ENCODE measurements at regions not wholly inside any gene's neighbourhood (a gene's known extent, or its start where the extent isn't known, plus 50 kb on each side); places are given as distances from the start of the nearest gene placed in this dataset.
A peak's percentile ranks its signal among the peaks of the same experiment; 100 is the strongest.

- no peak overlapping the region for H3K4me3 ChIP-seq (ENCODE audit: low read length in 3 of 3)
- no peak overlapping the region for H3K27ac ChIP-seq (ENCODE audit: low read depth, low read length)
- H3K36me3 ChIP-seq (ENCODE audit: control insufficient read depth in 3 of 3, insufficient read depth in 3 of 3, low read length in 3 of 3): no peaks in the 10 kb centered on the region
- H3K9me3 ChIP-seq (ENCODE audit: control insufficient read depth in 3 of 3, low read length in 3 of 3): peaks cover 0 to 3% (median 1%) of the 10 kb centered on the region in 3 donors
- no peaks in the 10 kb centered on the region for H3K27me3 ChIP-seq (ENCODE audit: control insufficient read depth in 3 of 3, insufficient read depth in 3 of 3, low read length in 3 of 3)
- H3K9ac ChIP-seq (ENCODE audit: low read depth in 1 of 3, low read length in 3 of 3): no peak overlapping the region
- H3K4me1 ChIP-seq (ENCODE audit: control insufficient read depth in 3 of 3, insufficient read depth in 3 of 3, low read length in 3 of 3): no peaks in the 10 kb centered on the region
Observed at GRCh38 chr4:17068891-17069290, 170.4 kb upstream of the LDB2 start.

DNA sequence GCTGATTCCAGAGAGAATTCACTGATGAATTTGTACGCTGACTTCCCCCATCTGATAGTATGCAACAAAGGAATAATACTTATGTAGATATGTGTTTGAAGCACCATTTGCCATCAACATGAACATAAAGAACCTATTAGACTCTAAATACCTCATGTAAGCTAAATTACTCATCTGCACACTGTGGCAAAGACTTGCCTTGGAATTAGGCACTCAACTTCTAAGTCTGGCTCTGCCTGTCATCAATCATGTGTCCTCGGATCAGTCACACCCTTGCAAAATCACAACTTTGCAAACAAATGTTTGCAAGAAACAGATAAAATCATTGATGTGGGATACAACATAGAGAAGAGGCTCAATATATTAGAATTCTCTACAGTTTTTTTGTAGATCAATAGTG is 169.9 kb upstream of the LDB2 start:
- Histone ChIP-seq H3K27ac (ENCODE audit: low read depth, low read length) (no peak overlapping the region), H3K27me3 (ENCODE audit: control insufficient read depth in 3 of 3, insufficient read depth in 3 of 3, low read length in 3 of 3) (no peaks in the 10 kb centered on the region), H3K9ac (ENCODE audit: low read depth in 1 of 3, low read length in 3 of 3) (no peak overlapping the region), H3K9me3 (ENCODE audit: control insufficient read depth in 3 of 3, low read length in 3 of 3) (peaks cover 0 to 3% (median 1%) of the 10 kb centered on the region in 3 donors), H3K4me1 (ENCODE audit: control insufficient read depth in 3 of 3, insufficient read depth in 3 of 3, low read length in 3 of 3) (no peaks in the 10 kb centered on the region), H3K36me3 (ENCODE audit: control insufficient read depth in 3 of 3, insufficient read depth in 3 of 3, low read length in 3 of 3) (no peaks in the 10 kb centered on the region), H3K4me3 (ENCODE audit: low read length in 3 of 3) (no peak overlapping the region)

DNA sequence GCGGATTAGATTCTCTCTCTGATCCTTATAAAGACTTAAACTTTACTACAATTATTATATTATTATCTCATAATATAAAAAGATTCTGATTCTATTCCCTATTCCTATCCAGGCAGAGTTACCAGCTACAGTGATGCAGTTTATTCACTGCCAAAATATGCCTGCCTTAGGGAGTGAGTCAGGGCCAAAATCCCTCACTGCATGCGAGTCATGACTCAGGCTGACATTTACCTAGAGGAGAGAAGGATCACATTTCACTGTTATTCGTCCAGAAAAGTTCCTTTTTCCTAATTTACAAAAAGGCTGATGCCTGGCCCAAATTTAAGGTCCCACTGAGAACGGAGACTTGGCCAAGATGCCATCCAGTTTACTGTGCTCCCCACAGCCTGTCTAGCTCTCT is 168.5 kb upstream of the LDB2 start:
- no peak overlapping the region for H3K27ac ChIP-seq (ENCODE audit: low read depth, low read length)
- H3K9ac ChIP-seq (ENCODE audit: low read depth in 1 of 3, low read length in 3 of 3): no peak overlapping the region
- no peak overlapping the region for H3K4me3 ChIP-seq (ENCODE audit: low read length in 3 of 3)
- no peaks in the 10 kb centered on the region for H3K36me3 ChIP-seq (ENCODE audit: control insufficient read depth in 3 of 3, insufficient read depth in 3 of 3, low read length in 3 of 3)
- no peaks in the 10 kb centered on the region for H3K27me3 ChIP-seq (ENCODE audit: control insufficient read depth in 3 of 3, insufficient read depth in 3 of 3, low read length in 3 of 3)
- H3K4me1 ChIP-seq (ENCODE audit: control insufficient read depth in 3 of 3, insufficient read depth in 3 of 3, low read length in 3 of 3): no peaks in the 10 kb centered on the region
- peaks cover 0 to 1% (median 0%) of the 10 kb centered on the region in 3 donors for H3K9me3 ChIP-seq (ENCODE audit: control insufficient read depth in 3 of 3, low read length in 3 of 3)

DNA sequence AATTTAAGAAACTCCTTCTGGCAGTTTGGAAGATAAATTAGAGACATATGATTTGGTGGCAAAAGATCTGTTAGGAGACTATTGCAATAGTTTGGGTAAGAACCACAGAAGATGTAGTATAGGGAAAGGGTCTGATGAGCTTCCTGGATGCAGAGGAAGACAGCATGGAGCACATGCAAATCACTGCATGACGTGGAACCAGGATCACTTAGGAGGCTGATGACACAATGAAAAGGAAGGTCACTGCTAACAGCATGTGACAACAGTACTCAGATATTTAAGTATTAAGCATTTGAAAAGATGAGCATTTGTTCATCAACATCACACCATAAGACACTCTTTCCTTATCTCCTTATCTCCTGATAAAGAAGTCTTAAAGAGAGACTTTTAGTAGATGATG is 167.8 kb upstream of the LDB2 start:
- H3K9me3 ChIP-seq (ENCODE audit: control insufficient read depth in 3 of 3, low read length in 3 of 3): peaks cover 0 to 1% (median 0%) of the 10 kb centered on the region in 3 donors
- H3K36me3 ChIP-seq (ENCODE audit: control insufficient read depth in 3 of 3, insufficient read depth in 3 of 3, low read length in 3 of 3): no peaks in the 10 kb centered on the region
- H3K27me3 ChIP-seq (ENCODE audit: control insufficient read depth in 3 of 3, insufficient read depth in 3 of 3, low read length in 3 of 3): no peaks in the 10 kb centered on the region
- no peaks in the 10 kb centered on the region for H3K4me1 ChIP-seq (ENCODE audit: control insufficient read depth in 3 of 3, insufficient read depth in 3 of 3, low read length in 3 of 3)
- H3K9ac ChIP-seq (ENCODE audit: low read depth in 1 of 3, low read length in 3 of 3): no peak overlapping the region
- no peak overlapping the region for H3K4me3 ChIP-seq (ENCODE audit: low read length in 3 of 3)
- H3K27ac ChIP-seq (ENCODE audit: low read depth, low read length): no peak overlapping the region

GRCh38 chr4:17065821-17066220 is 167.4 kb upstream of the LDB2 start:
- Histone ChIP-seq H3K4me1 (ENCODE audit: control insufficient read depth in 3 of 3, insufficient read depth in 3 of 3, low read length in 3 of 3) (no peaks in the 10 kb centered on the region), H3K27ac (ENCODE audit: low read depth, low read length) (no peak overlapping the region), H3K9ac (ENCODE audit: low read depth in 1 of 3, low read length in 3 of 3) (no peak overlapping the region), H3K27me3 (ENCODE audit: control insufficient read depth in 3 of 3, insufficient read depth in 3 of 3, low read length in 3 of 3) (no peaks in the 10 kb centered on the region), H3K9me3 (ENCODE audit: control insufficient read depth in 3 of 3, low read length in 3 of 3) (peaks cover 0 to 1% (median 0%) of the 10 kb centered on the region in 3 donors), H3K36me3 (ENCODE audit: control insufficient read depth in 3 of 3, insufficient read depth in 3 of 3, low read length in 3 of 3) (no peaks in the 10 kb centered on the region), H3K4me3 (ENCODE audit: low read length in 3 of 3) (no peak overlapping the region)

DNA sequence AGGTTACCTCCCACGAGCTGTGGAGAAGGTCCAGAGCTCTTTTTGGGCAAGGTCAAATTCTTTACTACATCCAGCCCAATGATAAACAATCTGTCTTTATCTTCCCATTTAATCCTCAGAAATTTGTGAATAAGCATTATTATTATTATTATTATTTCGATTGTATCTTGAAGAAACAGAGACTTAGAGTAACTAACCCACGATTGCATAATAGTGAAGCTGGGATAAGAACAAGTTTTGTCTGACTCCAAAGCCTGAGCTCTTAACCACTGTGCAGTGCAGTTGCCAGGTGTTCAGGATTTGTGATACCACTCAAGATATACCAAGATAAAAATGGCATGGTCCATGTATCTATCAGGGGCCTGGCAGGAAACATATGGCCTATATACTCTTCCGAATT is 166.5 kb upstream of the LDB2 start:
- no peak overlapping the region for H3K27ac ChIP-seq (ENCODE audit: low read depth, low read length)
- no peaks in the 10 kb centered on the region for H3K9me3 ChIP-seq (ENCODE audit: control insufficient read depth in 3 of 3, low read length in 3 of 3)
- no peak overlapping the region for H3K9ac ChIP-seq (ENCODE audit: low read depth in 1 of 3, low read length in 3 of 3)
- H3K27me3 ChIP-seq (ENCODE audit: control insufficient read depth in 3 of 3, insufficient read depth in 3 of 3, low read length in 3 of 3): no peaks in the 10 kb centered on the region
- H3K4me3 ChIP-seq (ENCODE audit: low read length in 3 of 3): no peak overlapping the region
- H3K4me1 ChIP-seq (ENCODE audit: control insufficient read depth in 3 of 3, insufficient read depth in 3 of 3, low read length in 3 of 3): no peaks in the 10 kb centered on the region
- H3K36me3 ChIP-seq (ENCODE audit: control insufficient read depth in 3 of 3, insufficient read depth in 3 of 3, low read length in 3 of 3): no peaks in the 10 kb centered on the region

GRCh38 chr4:17063888-17064287 is 165.4 kb upstream of the LDB2 start:
- Histone ChIP-seq H3K9ac (ENCODE audit: low read depth in 1 of 3, low read length in 3 of 3) (no peak overlapping the region), H3K36me3 (ENCODE audit: control insufficient read depth in 3 of 3, insufficient read depth in 3 of 3, low read length in 3 of 3) (no peaks in the 10 kb centered on the region), H3K4me3 (ENCODE audit: low read length in 3 of 3) (no peak overlapping the region), H3K9me3 (ENCODE audit: control insufficient read depth in 3 of 3, low read length in 3 of 3) (no peaks in the 10 kb centered on the region), H3K27ac (ENCODE audit: low read depth, low read length) (no peak overlapping the region), H3K27me3 (ENCODE audit: control insufficient read depth in 3 of 3, insufficient read depth in 3 of 3, low read length in 3 of 3) (no peaks in the 10 kb centered on the region), H3K4me1 (ENCODE audit: control insufficient read depth in 3 of 3, insufficient read depth in 3 of 3, low read length in 3 of 3) (no peaks in the 10 kb centered on the region)

GRCh38 chr4:17060230-17060629 is 161.8 kb upstream of the LDB2 start:
- H3K27me3 ChIP-seq (ENCODE audit: control insufficient read depth in 3 of 3, insufficient read depth in 3 of 3, low read length in 3 of 3): peaks cover 0 to 2% (median 0%) of the 10 kb centered on the region in 3 donors
- H3K9ac ChIP-seq (ENCODE audit: low read depth in 1 of 3, low read length in 3 of 3): no peak overlapping the region
- H3K36me3 ChIP-seq (ENCODE audit: control insufficient read depth in 3 of 3, insufficient read depth in 3 of 3, low read length in 3 of 3): no peaks in the 10 kb centered on the region
- no peak overlapping the region for H3K4me3 ChIP-seq (ENCODE audit: low read length in 3 of 3)
- H3K4me1 ChIP-seq (ENCODE audit: control insufficient read depth in 3 of 3, insufficient read depth in 3 of 3, low read length in 3 of 3): peaks cover 0 to 5% (median 0%) of the 10 kb centered on the region in 3 donors
- H3K27ac ChIP-seq (ENCODE audit: low read depth, low read length): no peak overlapping the region
- H3K9me3 ChIP-seq (ENCODE audit: control insufficient read depth in 3 of 3, low read length in 3 of 3): no peaks in the 10 kb centered on the region

GRCh38 chr4:17058916-17059741 is 160.7 kb upstream of the LDB2 start:
- no peaks in the 10 kb centered on the region for H3K9me3 ChIP-seq (ENCODE audit: control insufficient read depth in 3 of 3, low read length in 3 of 3)
- H3K4me1 ChIP-seq (ENCODE audit: control insufficient read depth in 3 of 3, insufficient read depth in 3 of 3, low read length in 3 of 3): peaks cover 0 to 5% (median 0%) of the 10 kb centered on the region in 3 donors
- peaks cover 0 to 2% (median 0%) of the 10 kb centered on the region in 3 donors for H3K27me3 ChIP-seq (ENCODE audit: control insufficient read depth in 3 of 3, insufficient read depth in 3 of 3, low read length in 3 of 3)
- peak overlapping the region in 1 of 3 donors; percentile 52 for H3K4me3 ChIP-seq (ENCODE audit: low read length in 3 of 3)
- no peak overlapping the region for H3K9ac ChIP-seq (ENCODE audit: low read depth in 1 of 3, low read length in 3 of 3)
- no peaks in the 10 kb centered on the region for H3K36me3 ChIP-seq (ENCODE audit: control insufficient read depth in 3 of 3, insufficient read depth in 3 of 3, low read length in 3 of 3)
- H3K27ac ChIP-seq (ENCODE audit: low read depth, low read length): peak overlapping the region; percentile 15

DNA sequence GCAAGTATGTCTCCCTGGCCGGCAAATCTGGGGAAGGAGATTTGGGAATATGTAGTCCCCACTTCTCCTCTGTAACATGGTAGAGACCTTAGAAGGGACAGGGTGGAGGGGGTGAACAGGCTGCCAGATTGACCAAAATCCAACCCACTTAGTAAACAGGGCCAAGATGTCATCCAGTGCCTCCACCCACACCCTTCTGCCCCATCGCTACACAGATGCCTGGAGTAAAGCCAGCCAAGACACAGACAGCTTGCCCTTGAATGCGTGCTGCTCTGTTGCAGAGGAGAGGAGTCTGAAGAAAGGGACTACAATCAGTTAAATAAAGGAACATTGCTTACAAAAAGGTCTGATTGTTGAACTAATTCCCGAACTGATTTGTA is 160.1 kb upstream of the LDB2 start:
- Histone ChIP-seq H3K4me1 (ENCODE audit: control insufficient read depth in 3 of 3, insufficient read depth in 3 of 3, low read length in 3 of 3) (peaks cover 0 to 5% (median 0%) of the 10 kb centered on the region in 3 donors), H3K9ac (ENCODE audit: low read depth in 1 of 3, low read length in 3 of 3) (no peak overlapping the region), H3K9me3 (ENCODE audit: control insufficient read depth in 3 of 3, low read length in 3 of 3) (no peaks in the 10 kb centered on the region), H3K27ac (ENCODE audit: low read depth, low read length) (peak overlapping the region; percentile 25), H3K4me3 (ENCODE audit: low read length in 3 of 3) (no peak overlapping the region), H3K36me3 (ENCODE audit: control insufficient read depth in 3 of 3, insufficient read depth in 3 of 3, low read length in 3 of 3) (no peaks in the 10 kb centered on the region), H3K27me3 (ENCODE audit: control insufficient read depth in 3 of 3, insufficient read depth in 3 of 3, low read length in 3 of 3) (peaks cover 0 to 2% (median 0%) of the 10 kb centered on the region in 3 donors)
